ENCODE measurements at regions not wholly inside any gene's neighbourhood (a gene's known extent, or its start where the extent isn't known, plus 50 kb on each side); places are given as distances from the start of the nearest gene placed in this dataset.

GRCh38 chr7:81648716-81649115, 121.1 kb downstream of the HGF start:
- peaks cover 0 to 3% of the 10 kb centered on the region in 2 donors for H3K9me3 ChIP-seq
- intact Hi-C loops (cut with DNase I) = no loop called here
- no peaks in the 10 kb centered on the region for H3K4me1 ChIP-seq (ENCODE audit: insufficient read depth)
- no peak for TF ChIP-seq CTCF (IDR thresholded peaks at IDR 0.05)
- TF ChIP-seq POLR2A (IDR thresholded peaks at IDR 0.05) = no peak
- no peak for TF ChIP-seq EP300 (IDR thresholded peaks at IDR 0.05)
- no peak for DNase-seq
- no peak overlapping the region for H3K4me3 ChIP-seq
- no peaks in the 10 kb centered on the region for H3K27me3 ChIP-seq
- no peaks in the 10 kb centered on the region for H3K36me3 ChIP-seq
- WGBS, 3 donors = 26 to 34% (median 28%) methylated on average over 1 of the region's 1 CpG
- H3K27ac ChIP-seq = no peak overlapping the region

GRCh38 chr7:81645435-81645834, 124.4 kb downstream of the HGF start:
- 94 to 95% (median 94%) methylated on average over 5 of the region's 5 CpGs for WGBS, 3 donors

GRCh38 chr7:81641873-81642272, 128.0 kb downstream of the HGF start:
- Histone ChIP-seq H3K36me3 (no peaks in the 10 kb centered on the region), H3K27me3 (no peaks in the 10 kb centered on the region), H3K4me3 (no peak overlapping the region), H3K9me3 (no peaks in the 10 kb centered on the region), H3K27ac (no peak overlapping the region), H3K4me1 (ENCODE audit: insufficient read depth) (no peaks in the 10 kb centered on the region)
- 93 to 96% (median 94%) methylated on average over 2 of the region's 2 CpGs for WGBS, 3 donors
- intact Hi-C loops (cut with DNase I) = no loop called here
- DNase-seq = no peak
- TF ChIP-seq POLR2A (IDR thresholded peaks at IDR 0.05) (no peak), EP300 (IDR thresholded peaks at IDR 0.05) (no peak), CTCF (IDR thresholded peaks at IDR 0.05) (no peak)

More at GRCh38 chr7:81645435-81645834, 124.4 kb downstream of the HGF start:
- no peaks in the 10 kb centered on the region for H3K27me3 ChIP-seq
- no peak for DNase-seq
- H3K4me3 ChIP-seq = no peak overlapping the region
- no peaks in the 10 kb centered on the region for H3K36me3 ChIP-seq
- no peak for TF ChIP-seq EP300 (IDR thresholded peaks at IDR 0.05)
- TF ChIP-seq POLR2A (IDR thresholded peaks at IDR 0.05) = no peak
- TF ChIP-seq CTCF (IDR thresholded peaks at IDR 0.05) = no peak
- H3K27ac ChIP-seq = no peak overlapping the region
- H3K4me1 ChIP-seq (ENCODE audit: insufficient read depth) = no peaks in the 10 kb centered on the region
- H3K9me3 ChIP-seq = no peaks in the 10 kb centered on the region
- intact Hi-C loops (cut with DNase I) = no loop called here

GRCh38 chr7:81638198-81638597, 131.6 kb downstream of the HGF start:
- no peak overlapping the region for H3K27ac ChIP-seq
- no peaks in the 10 kb centered on the region for H3K27me3 ChIP-seq
- 67 to 85% (median 79%) methylated on average over 5 of the region's 5 CpGs for WGBS, 3 donors
- no peak overlapping the region for H3K4me3 ChIP-seq
- H3K36me3 ChIP-seq = no peaks in the 10 kb centered on the region
- intact Hi-C loops (cut with DNase I) = no loop called here
- no peaks in the 10 kb centered on the region for H3K4me1 ChIP-seq (ENCODE audit: insufficient read depth)
- no peak for DNase-seq
- no peaks in the 10 kb centered on the region for H3K9me3 ChIP-seq
- TF ChIP-seq CTCF (IDR thresholded peaks at IDR 0.05) (no peak), EP300 (IDR thresholded peaks at IDR 0.05) (no peak), POLR2A (IDR thresholded peaks at IDR 0.05) (no peak)

GRCh38 chr7:81637534-81637933, 132.3 kb downstream of the HGF start:
- no peak for DNase-seq
- Histone ChIP-seq H3K27ac (no peak overlapping the region), H3K27me3 (no peaks in the 10 kb centered on the region), H3K9me3 (no peaks in the 10 kb centered on the region), H3K4me3 (no peak overlapping the region), H3K36me3 (no peaks in the 10 kb centered on the region), H3K4me1 (ENCODE audit: insufficient read depth) (no peaks in the 10 kb centered on the region)
- no peak for TF ChIP-seq POLR2A (IDR thresholded peaks at IDR 0.05)
- no peak for TF ChIP-seq CTCF (IDR thresholded peaks at IDR 0.05)
- TF ChIP-seq EP300 (IDR thresholded peaks at IDR 0.05) = no peak
- intact Hi-C loops (cut with DNase I) = no loop called here
- WGBS, 3 donors = 93 to 100% (median 98%) methylated on average over 1 of the region's 1 CpG

Measured in ovary (tissue), 7 donors.